Stimulated activated CD8-positive, alpha-beta memory T cell treated with anti-CD3 and anti-CD28 coated beads, Interleukin-15, amount 100 ng/mL, for 4 hours (primary cell): ENCODE measurements at regions not wholly inside any gene's neighbourhood (a gene's known extent, or its start where the extent isn't known, plus 50 kb on each side); places are given as distances from the start of the nearest gene placed in this dataset.
"Not testable (repeated sequence)": the region's sequence is repeated elsewhere in the genome, so short reads cannot be mapped to it uniquely, and the experiment has no call there.

Source experiments
- DNase-seq, 2 donors: peaks; one replicate each; pipeline ENCODE4 v3.0.0-alpha.2; 2020; ENCODE audit warnings: low read depth in 2 of 2

GRCh38 chr5:91243286-91243685 lies 139.8 kb downstream of the ARRDC3 start:
- no peak for DNase-seq

DNA sequence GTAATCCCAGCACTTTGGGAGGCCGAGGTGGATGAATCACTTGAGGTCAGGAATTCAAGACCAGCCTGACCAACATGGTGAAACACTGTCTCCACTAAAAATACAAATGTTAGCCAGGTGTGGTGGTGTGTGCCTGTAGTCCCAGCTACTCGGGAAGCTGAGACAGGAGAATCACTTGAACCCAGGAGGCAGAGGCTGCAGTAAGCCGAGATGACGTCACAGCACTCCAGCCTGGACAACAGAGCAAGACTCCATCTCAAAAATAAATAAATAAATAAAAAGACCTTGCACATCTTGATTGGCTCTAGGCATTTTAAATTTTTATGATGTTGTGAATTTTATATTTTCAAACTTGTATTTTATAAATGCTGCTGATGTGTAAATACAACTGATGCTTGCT lies 141.7 kb downstream of the ARRDC3 start:
- not testable (repeated sequence) for DNase-seq

DNA sequence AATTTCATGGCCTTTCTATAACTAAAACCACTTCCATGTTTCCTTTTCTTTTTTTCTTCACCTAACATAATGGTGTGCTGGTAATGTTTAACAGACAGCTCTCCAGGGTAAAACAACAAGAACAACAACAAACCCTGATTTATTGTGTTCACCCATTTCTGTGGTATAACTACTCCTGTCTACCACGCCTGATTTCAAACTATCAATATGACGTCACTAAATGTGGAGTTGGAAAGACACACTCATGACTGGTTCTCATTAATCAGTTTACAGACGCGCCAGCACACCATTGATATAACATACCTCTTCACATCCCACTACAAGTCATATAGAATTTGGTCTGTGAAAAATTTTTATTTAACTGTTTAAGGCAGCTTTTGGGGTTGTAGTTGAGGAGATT lies 142.9 kb downstream of the ARRDC3 start:
- DNase-seq: no peak

GRCh38 chr5:91235271-91235694 lies 147.8 kb downstream of the ARRDC3 start:
- DNase-seq: no peak

GRCh38 chr5:91232523-91232922 lies 150.6 kb downstream of the ARRDC3 start:
- DNase-seq: no peak

DNA sequence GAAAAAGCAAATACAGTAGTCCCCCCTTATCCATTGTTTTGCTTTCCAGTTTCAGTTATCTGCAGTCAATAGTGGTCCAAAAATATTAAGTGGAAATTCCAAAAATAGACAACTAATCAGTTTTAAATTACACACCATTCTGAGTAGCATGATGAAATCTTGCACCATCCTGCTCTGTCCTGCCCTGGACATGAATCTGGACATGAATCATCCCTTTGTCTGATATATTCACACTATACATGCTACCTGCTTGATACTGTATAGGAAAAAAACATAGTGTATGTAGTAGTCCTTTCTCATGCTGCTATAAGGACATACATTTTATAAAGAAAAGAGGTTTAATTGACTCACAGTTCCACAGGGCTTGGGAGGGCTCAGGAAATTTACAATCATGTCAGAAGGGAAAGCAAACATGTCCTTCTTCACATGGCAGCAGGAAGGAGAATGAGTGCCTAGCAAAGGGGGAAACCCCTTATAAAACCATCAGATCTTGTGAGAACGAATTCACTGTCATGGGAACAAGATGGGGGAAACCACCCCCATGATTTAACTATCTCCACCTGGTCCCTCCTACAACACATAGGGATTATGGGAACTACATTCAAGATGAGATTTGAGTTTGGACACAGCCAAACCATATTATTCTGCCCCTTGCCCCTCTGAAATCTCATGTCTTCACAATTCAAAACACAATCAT lies 153.9 kb downstream of the ARRDC3 start:
- no peak for DNase-seq

- DNase-seq: no peak
Observed at GRCh38 chr5:91228188-91228587, 154.9 kb downstream of the ARRDC3 start.

- peak; percentile 7 to 32 for DNase-seq
Observed at GRCh38 chr5:91225848-91226686, 157.1 kb downstream of the ARRDC3 start.

GRCh38 chr5:91224969-91225368 lies 158.1 kb downstream of the ARRDC3 start:
- DNase-seq: no peak

DNA sequence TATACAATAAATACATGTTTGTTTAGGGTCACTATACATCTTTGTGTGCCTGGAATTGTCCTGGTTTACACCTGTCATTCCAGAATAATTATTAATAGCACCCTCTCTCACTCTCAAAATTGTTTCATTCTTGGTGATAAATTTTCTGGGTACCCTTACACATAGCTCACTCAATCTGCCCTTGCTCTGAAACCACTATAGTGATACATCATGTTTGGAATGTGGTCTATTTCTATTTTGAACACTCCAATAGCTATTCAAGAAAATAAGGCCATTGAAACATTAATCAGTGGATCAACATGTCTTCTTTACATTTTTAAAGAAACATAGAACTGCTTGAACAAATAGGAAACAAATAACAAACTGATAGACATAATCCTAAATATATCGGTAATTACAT lies 158.7 kb downstream of the ARRDC3 start:
- no peak for DNase-seq

DNA sequence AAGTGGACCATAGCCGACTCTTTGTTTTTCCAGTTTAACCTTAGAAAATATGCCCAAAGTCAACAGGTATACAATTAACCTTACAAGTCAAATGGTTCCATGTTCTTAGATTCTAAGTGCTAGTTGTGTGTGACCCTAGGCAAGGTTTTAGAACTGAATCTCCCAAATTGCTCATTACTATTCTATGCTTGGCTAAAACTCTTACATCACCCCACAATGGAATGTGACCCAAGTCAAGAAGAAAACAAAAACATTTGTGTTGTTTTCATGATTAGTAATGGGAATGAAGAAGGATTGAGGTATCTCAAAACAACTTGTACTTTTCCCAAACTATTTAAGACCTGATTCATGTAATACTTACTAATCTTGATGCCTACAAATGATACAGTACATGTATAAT lies 159.2 kb downstream of the ARRDC3 start:
- no peak for DNase-seq

GRCh38 chr5:91222482-91222881 lies 160.6 kb downstream of the ARRDC3 start:
- DNase-seq: no peak

- DNase-seq: no peak
Observed at GRCh38 chr5:91221917-91222316, 161.2 kb downstream of the ARRDC3 start.

- no peak for DNase-seq
Observed at GRCh38 chr5:91219803-91220371, 163.2 kb downstream of the ARRDC3 start.

DNA sequence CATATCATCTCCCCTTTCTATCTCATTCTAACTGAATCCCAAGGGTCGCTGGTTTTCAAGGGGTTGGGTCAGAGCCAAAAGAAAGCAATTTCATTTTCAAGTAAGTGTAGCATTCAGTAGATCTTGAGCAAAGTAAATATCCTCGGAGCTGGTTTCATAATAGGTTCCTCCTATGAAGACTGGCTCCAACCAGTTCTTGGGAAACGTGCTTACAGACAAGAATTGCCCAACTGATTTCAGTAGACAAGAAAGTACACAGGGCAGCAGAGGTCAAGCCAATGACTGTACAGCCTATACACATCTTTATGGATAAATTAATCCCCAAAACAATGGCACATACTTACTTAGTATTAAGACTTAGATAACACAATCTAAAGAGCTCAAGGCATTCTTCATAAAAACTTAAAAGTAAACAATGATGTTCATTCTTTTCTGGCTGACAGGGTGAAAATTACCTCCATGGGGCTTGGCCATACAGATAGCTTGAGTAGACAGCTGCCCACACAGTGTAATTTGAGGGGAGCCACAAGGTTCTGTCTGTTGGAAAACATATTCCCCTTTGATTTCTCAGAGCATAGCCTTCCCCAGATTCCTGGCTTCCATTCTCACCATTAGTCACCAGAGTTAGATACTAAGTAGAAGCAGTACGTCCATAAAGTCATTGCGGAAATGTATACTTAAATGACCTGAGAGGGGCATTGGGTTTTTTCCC lies 163.9 kb downstream of the ARRDC3 start:
- no peak for DNase-seq

DNA sequence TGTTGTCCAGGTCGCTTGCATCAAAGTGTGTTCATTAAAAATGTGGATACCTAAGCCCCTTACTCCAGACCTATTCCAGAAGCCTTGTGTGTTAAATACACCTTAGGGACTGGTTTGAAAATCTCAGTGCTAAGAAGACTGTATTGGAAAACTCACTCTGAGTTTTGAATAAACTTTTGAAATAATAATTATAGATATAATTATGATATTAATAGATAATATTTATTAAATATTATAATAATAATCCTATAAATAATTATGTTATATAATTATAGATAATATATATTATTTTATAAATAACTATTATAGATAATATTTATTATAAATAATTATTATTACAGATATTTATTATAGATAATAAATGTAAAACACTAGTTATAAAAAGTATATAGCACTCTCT lies 165.3 kb downstream of the ARRDC3 start:
- no peak for DNase-seq

DNA sequence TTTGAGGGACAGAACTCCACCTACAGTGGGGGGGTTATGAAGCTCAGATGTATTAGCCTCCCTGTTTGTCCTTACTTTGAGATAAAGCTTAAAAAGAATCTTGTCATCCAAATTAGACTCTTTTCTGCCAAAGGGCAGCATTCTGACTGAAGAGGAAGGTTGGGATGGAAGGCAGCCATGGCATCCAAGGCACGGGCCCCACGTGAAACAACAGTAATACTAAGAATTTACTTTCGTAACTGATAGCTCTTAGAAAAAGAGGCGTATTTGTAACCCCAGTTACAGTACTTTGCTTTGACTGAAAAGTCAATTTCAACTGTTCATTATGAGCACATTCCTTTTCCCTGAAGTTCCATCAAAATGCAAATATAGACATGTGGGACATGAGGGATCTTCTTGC lies 168.5 kb downstream of the ARRDC3 start:
- DNase-seq: no peak
